Mesenchymal stem cell (in vitro differentiated cells and primary cell): ENCODE measurements at regions not wholly inside any gene's neighbourhood (a gene's known extent, or its start where the extent isn't known, plus 50 kb on each side); places are given as distances from the start of the nearest gene placed in this dataset.

Source experiments
- DNase-seq: peaks from one replicate; pipeline ENCODE4 v3.0.0-alpha.2; 2013
- H2AFZ ChIP-seq: one replicate; pipeline ENCODE4 v1.6.1; 2013; ENCODE audit warnings: low read depth, mild to moderate bottlenecking, control low read depth, inconsistent platforms, low read length, moderate library complexity
- H2AK5ac ChIP-seq: 2 replicates; pipeline ENCODE4 v1.6.1; 2013; ENCODE audit warnings: low read length, moderate library complexity, mild to moderate bottlenecking, inconsistent platforms; ENCODE audit not compliant: severe bottlenecking
- H2BK120ac ChIP-seq: one replicate; pipeline ENCODE4 v1.6.1; 2013; ENCODE audit warnings: low read depth, mild to moderate bottlenecking, inconsistent platforms, low read length, moderate library complexity
- H2BK12ac ChIP-seq, 2 experiments: one replicate each; pipeline ENCODE4 v1.6.1; 2013; ENCODE audit warnings: inconsistent platforms in 2 of 2, low read length in 2 of 2, mild to moderate bottlenecking in 2 of 2, moderate library complexity in 2 of 2, control low read depth in 1 of 2
- H2BK15ac ChIP-seq: one replicate; pipeline ENCODE4 v1.6.1; 2013; ENCODE audit warnings: mild to moderate bottlenecking, low read depth, inconsistent platforms; ENCODE audit not compliant: poor library complexity, severe bottlenecking
- H2BK5ac ChIP-seq: 2 replicates; pipeline ENCODE4 v1.6.1; 2013; ENCODE audit warnings: low read depth, mild to moderate bottlenecking, low read length, control low read depth, inconsistent platforms; ENCODE audit not compliant: poor library complexity, severe bottlenecking
- H3K14ac ChIP-seq, 2 experiments: one replicate each; pipeline ENCODE4 v1.6.1; 2013; ENCODE audit warnings: inconsistent platforms in 2 of 2, low read length in 2 of 2, control low read depth in 1 of 2, mild to moderate bottlenecking in 1 of 2, moderate library complexity in 1 of 2
- H3K18ac ChIP-seq, 2 experiments: one replicate each; pipeline ENCODE4 v1.6.1; 2013; ENCODE audit warnings: inconsistent platforms in 2 of 2, low read length in 2 of 2, control low read depth in 1 of 2, low read depth in 1 of 2, mild to moderate bottlenecking in 1 of 2
- H3K23ac ChIP-seq, 2 experiments: one replicate each; pipeline ENCODE4 v1.6.1; 2013; ENCODE audit warnings: inconsistent platforms in 2 of 2, low read length in 2 of 2, mild to moderate bottlenecking in 2 of 2, moderate library complexity in 2 of 2, control low read depth in 1 of 2
- H3K27ac ChIP-seq: 2 replicates; pipeline ENCODE4 v1.5.1; 2013; ENCODE audit warnings: mild to moderate bottlenecking, moderate library complexity, low read length, control low read depth, inconsistent platforms; ENCODE audit not compliant: poor library complexity, severe bottlenecking
- H3K27me3 ChIP-seq, 2 experiments: 2 replicates each; pipeline versions ENCODE4 v1.6.1 to v1.7.0; 2013; ENCODE audit warnings: low read length in 2 of 2, mild to moderate bottlenecking in 2 of 2, moderate library complexity in 2 of 2, control low read depth in 1 of 2, inconsistent platforms in 1 of 2; ENCODE audit not compliant: control insufficient read depth in 1 of 2, insufficient read depth in 1 of 2
- H3K36me3 ChIP-seq, 2 experiments: 2 replicates each; pipeline versions ENCODE4 v1.6.1 to v1.7.0; 2013; ENCODE audit warnings: low read length in 2 of 2, control low read depth in 1 of 2, inconsistent platforms in 1 of 2, low read depth in 1 of 2, mild to moderate bottlenecking in 1 of 2; ENCODE audit not compliant: insufficient read depth in 2 of 2, control insufficient read depth in 1 of 2
- H3K4ac ChIP-seq, 2 experiments: one replicate each; pipeline ENCODE4 v1.6.1; 2013; ENCODE audit warnings: inconsistent platforms in 2 of 2, low read length in 2 of 2, mild to moderate bottlenecking in 2 of 2, moderate library complexity in 2 of 2, control low read depth in 1 of 2, low read depth in 1 of 2
- H3K4me1 ChIP-seq: 2 replicates; pipeline ENCODE4 v1.6.1; 2013; ENCODE audit warnings: low read depth, low read length, control low read depth; ENCODE audit not compliant: control insufficient read depth, insufficient read depth
- H3K4me2 ChIP-seq: 2 replicates; pipeline ENCODE4 v1.6.1; 2013; ENCODE audit warnings: low read length, mild to moderate bottlenecking, inconsistent platforms; ENCODE audit not compliant: poor library complexity, severe bottlenecking
- H3K4me3 ChIP-seq, 2 experiments: 2 replicates each; pipeline versions ENCODE4 v1.5.1 to v1.7.0; 2013; ENCODE audit warnings: low read length in 2 of 2, mild to moderate bottlenecking in 2 of 2, control low read depth in 1 of 2, low read depth in 1 of 2; ENCODE audit not compliant: insufficient read depth in 1 of 2
- H3K79me1 ChIP-seq: replicated peaks from 2 replicates; pipeline ENCODE4 v1.6.1; 2013; ENCODE audit warnings: mild to moderate bottlenecking, control low read depth, low read length, inconsistent platforms; ENCODE audit not compliant: poor library complexity, severe bottlenecking
- H3K9ac ChIP-seq: 2 replicates; pipeline ENCODE4 v1.7.0; 2013; ENCODE audit warnings: mild to moderate bottlenecking, low read length, moderate library complexity
- H3K9me3 ChIP-seq: 2 replicates; pipeline ENCODE4 v1.7.0; 2013; ENCODE audit warnings: mild to moderate bottlenecking, low read length; ENCODE audit not compliant: control insufficient read depth
- H4K8ac ChIP-seq: one replicate; pipeline ENCODE4 v1.6.1; 2013; ENCODE audit warnings: inconsistent platforms, mild to moderate bottlenecking, low read length, moderate library complexity
- H4K91ac ChIP-seq: one replicate; pipeline ENCODE4 v1.6.1; 2013; ENCODE audit warnings: mild to moderate bottlenecking, low read length, inconsistent platforms
- WGBS: methylation state at CpG from one replicate; pipeline ENCODE4 v1.1.7; 2013; ENCODE audit warnings: mixed read lengths; 5-methylcytosine and 5-hydroxymethylcytosine counted together

DNA sequence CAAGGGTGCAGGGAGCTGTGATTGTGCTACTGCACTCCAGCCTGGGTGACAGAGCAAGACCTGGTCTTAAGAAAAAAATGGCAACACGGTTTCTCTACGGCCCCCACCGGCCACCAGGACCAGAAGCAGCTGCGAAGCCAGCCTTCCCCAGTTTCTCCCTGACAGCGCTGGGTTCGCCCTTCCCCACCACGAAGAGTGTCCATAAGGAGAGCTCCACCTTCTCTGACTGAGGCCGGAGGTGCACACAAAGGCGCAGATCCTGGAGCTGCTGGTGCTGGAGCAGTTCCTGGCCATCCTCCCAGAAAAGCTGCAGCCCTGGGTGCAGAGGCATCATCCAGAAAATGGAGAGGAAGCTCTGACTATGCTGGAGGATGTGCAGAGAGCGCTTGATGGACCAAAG lies 52.2 kb upstream of the ZNF599 start:
- Histone ChIP-seq H3K9me3 (peaks cover 9% of the 10 kb centered on the region), H3K18ac (no peak overlapping the region), H3K9ac (no peak overlapping the region)

DNA sequence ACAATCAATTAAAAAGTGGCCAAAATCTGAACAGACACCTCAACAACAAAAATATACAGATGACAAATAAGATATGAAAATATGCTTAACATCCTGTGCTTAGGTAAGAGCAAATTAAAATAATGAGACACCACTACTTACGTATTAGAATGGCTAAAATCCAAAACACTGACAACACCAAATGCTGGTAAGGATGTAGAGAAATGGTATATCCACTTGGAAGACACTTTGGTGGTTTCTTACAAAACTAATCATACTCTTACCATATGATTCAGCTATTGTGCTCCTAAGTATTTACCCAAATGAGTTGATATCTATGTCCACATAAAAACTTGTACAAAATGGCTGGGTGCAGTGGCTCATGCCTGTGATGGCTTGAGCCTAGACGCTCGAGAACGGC lies 51.7 kb upstream of the ZNF599 start:
- DNase-seq: no peak
- Histone ChIP-seq H3K4ac (no peak overlapping the region), H2AFZ (no peak overlapping the region), H3K4me1 (no peaks in the 10 kb centered on the region), H3K27me3 (no peaks in the 10 kb centered on the region), H3K36me3 (no peaks in the 10 kb centered on the region), H3K9ac (no peak overlapping the region), H3K9me3 (peaks cover 12% of the 10 kb centered on the region), H2AK5ac (no peak overlapping the region), H2BK12ac (no peak overlapping the region), H3K18ac (no peak overlapping the region), H4K8ac (no peak overlapping the region), H3K23ac (no peak overlapping the region), H3K4me3 (no peak overlapping the region), H4K91ac (no peak overlapping the region), H3K4me2 (no peak overlapping the region), H2BK120ac (no peak overlapping the region), H3K27ac (no peak overlapping the region), H3K79me1 (no peaks in the 10 kb centered on the region), H3K14ac (no peak overlapping the region), H2BK15ac (no peak overlapping the region), H2BK5ac (no peak overlapping the region)
- WGBS: 95% methylated on average over 3 of the region's 4 CpGs

More for the DNA sequence above, 52.2 kb upstream of the ZNF599 start:
- no peak overlapping the region for H3K14ac ChIP-seq
- H3K4ac ChIP-seq: no peak overlapping the region
- no peak overlapping the region for H4K8ac ChIP-seq
- H2AK5ac ChIP-seq: no peak overlapping the region
- no peak overlapping the region for H3K4me3 ChIP-seq
- no peak overlapping the region for H3K23ac ChIP-seq
- H2BK15ac ChIP-seq: no peak overlapping the region
- no peak overlapping the region for H2AFZ ChIP-seq
- no peak overlapping the region for H3K4me2 ChIP-seq
- no peak for DNase-seq
- no peak overlapping the region for H4K91ac ChIP-seq
- no peaks in the 10 kb centered on the region for H3K79me1 ChIP-seq
- H3K4me1 ChIP-seq: no peaks in the 10 kb centered on the region
- H3K36me3 ChIP-seq: no peaks in the 10 kb centered on the region
- H3K27me3 ChIP-seq: no peaks in the 10 kb centered on the region
- H2BK5ac ChIP-seq: no peak overlapping the region
- no peak overlapping the region for H2BK120ac ChIP-seq
- WGBS: 82% methylated on average over 10 of the region's 10 CpGs
- no peak overlapping the region for H2BK12ac ChIP-seq
- no peak overlapping the region for H3K27ac ChIP-seq
